HS-5 (cell line): ENCODE measurements at regions not wholly inside any gene's neighbourhood (a gene's known extent, or its start where the extent isn't known, plus 50 kb on each side); places are given as distances from the start of the nearest gene placed in this dataset.

Source experiments
- DNase-seq: peaks from one replicate; pipeline ENCODE4 v3.0.0-alpha.2; 2012; ENCODE audit warnings: low read depth

GRCh38 chr20:57847104-57847503 is 137.3 kb upstream of the PMEPA1 start:
- DNase-seq: no peak

DNA sequence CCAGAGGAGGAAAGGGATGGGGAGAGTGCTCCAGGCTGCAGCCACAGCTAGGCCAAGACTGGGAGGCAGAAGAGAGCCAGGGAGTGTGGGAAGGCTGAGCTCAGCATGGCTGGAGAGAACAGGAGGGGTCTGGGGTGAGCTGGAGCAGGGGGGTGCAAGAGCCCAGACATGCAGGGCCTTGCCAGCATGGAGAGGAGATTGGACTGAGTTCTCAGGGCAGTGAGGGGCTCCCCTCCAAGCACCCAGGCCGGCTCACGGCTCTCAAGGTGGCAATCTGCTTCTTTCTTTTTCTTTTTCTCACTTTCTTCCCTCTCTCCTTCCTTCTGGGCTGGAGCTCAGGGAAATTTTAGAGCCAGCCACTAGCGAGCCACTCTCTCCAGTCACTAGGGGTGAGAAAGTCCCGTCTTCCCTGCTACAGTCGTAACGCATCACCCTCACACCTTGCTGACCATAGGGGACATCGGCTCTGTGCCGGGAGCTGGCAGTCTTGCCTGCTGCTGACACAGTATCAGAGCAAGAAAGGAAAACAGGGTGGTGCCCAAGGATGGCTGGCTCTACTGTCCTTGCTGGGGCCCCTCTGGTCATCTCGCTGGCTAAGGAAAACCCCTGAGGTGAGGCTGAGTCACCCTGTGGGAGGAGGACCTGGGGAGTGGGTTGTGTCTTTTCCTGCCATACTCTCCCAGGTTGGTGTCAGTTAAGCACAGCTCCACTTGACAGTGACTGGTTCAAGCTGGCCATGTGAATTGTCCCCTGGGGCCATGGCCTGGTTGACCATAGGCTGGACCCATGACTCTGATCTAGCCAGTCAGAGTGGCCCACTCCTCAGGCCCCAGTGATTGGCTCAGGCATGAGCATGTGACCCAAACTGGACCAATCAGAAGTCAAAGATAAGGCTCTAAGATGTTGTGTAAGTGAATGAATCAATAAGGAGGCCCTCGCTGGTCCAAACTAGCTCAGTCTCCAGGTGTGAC is 135.1 kb upstream of the PMEPA1 start:
- no peak for DNase-seq

DNA sequence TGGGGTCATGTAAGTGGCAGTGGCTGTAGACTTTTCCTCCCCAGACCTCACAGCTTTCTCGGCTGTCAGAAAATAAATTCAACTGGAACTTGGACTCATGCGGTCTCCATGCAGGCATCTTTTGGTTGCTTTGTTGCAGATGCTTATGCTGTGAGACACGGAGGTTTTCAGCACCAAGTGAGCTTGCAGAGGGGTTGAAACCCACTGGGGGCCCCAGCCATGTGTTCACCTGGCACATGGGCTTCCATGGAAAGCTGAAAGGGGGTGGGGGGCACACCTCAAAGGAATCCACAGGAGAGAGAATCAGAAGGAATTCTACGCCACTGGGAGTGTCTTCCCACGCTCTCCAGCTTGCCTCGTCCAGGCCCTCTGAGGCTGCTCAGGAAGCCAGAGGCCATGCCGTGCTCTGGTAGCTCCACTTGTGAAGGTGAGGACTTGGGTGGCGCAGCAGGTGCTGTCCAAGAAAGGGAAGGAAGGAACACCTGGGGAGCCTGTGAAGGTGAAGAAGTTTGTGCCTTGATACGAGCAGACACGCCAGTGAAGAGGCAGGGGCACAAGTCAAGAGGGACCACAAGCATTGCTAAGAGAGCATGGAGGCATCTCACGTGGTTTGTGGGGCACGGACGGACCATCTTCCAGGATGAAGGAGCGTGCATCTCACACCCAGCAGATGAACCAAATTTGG is 134.3 kb upstream of the PMEPA1 start:
- DNase-seq: no peak

- DNase-seq: no peak
Measured at GRCh38 chr20:57842720-57843119, 132.9 kb upstream of the PMEPA1 start.

DNA sequence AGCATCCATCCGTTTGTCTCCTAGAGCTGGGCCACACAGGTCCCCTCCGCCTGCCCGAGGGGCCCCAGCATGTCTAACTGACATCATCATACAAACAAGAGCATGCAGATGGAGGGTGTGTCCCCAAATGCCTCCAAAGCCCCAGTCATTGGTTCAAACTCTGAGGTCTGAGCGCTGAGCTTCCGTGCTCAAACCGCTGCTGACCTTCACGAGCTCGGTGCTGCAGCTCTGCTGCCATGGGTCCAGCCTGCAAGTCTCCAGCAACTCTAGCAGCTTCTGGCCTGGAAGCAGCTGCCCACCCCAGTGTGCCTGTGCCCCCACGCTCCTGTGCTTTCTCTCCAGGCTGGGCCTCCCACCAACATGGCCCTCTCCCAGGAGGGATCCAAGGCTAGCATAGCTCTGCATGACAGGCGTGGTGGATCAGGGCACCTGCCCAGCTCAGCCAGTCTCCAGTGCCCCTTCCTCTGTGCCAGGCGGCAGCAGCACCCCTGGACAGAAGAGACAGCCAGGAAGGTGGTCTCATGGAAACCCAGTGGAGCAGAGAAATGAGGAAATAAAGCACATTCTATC is 131.6 kb upstream of the PMEPA1 start:
- no peak for DNase-seq

- no peak for DNase-seq
Measured at GRCh38 chr20:57840504-57841296, 130.9 kb upstream of the PMEPA1 start.

DNA sequence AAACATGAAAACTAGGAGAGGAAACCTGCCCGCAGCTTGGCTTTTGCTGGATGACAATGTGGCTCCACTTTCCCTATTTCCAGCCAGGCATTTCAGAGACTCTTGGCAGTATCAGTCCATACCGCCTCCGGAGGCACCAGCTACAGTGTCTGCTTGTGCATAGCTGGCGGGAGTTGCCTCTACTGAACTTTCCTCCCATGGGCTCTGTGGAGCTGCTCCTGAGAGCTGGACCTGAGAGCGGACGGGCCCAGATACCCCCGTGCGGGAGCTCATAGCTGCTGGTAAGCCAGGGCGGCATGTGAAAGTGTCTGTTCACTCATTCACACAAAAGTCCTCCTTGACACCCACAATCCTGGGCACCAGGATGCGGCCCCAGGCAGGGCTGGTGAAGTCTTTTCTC is 130.3 kb upstream of the PMEPA1 start:
- no peak for DNase-seq

DNA sequence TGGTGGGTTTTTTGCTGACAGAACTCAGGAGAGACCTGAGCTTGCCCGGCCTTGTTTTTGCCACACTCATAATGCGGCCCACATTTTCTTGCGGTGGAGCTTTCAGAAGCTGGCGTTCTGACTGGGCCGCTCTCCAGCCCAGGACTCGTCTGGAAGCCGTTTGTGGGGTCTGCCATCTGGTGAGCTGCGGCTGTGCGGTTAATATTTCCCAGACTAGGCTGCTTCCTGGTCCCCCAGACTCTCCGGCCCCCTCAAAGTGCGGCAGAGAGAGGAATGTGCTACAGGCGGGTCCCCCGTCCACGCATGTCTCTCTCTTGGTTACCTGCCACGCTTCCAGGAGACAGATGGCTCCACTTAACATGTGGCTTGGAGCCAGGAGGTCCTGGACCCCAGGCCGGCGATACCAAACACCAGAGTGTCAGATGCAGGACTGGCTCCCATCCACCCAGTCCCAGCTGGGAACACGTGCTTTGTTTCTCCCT is 128.9 kb upstream of the PMEPA1 start:
- no peak for DNase-seq

GRCh38 chr20:57837208-57838035 is 127.6 kb upstream of the PMEPA1 start:
- DNase-seq: no peak

DNA sequence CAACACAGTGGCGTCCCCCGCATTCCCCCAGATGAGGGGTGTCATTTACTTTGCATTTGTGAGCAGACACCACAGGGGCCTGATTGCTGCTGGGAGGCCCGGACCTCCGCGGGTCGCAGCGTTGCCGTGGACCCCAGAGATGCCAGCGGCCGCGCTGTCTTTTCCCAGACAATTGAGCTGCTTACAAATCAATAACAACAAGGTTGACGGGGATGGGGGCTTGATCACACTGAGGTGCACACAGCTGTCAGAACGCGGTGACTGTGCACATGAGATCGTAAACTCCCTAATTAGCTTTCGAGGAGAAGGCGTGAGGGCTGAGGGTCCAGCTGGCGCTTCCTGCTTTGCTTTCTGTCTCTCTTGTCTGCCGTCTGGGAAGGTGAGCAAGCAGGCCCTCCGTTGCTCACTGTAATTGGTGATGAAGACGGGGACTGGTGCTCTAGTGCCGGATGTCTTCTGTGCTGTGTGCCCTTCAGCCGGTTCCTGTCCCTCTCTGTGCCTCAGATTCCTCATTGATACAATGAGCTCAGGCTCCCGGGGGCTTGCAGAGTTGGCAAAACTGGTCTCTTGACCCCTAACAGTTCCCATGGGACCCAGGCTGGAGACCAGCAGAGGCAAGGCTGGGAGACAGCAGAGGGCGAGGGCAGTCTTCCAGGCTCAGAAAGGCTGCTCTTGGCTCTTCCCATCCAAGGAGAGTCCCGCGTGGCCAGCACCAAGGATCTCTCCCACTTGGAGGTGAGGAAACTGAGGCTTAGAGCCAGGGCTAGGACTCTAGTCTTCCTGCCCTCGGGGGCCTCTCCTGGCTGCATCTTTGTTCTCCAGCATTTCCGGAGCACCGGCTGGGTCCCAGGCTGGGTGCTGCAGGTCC is 126.0 kb upstream of the PMEPA1 start:
- DNase-seq: no peak

DNA sequence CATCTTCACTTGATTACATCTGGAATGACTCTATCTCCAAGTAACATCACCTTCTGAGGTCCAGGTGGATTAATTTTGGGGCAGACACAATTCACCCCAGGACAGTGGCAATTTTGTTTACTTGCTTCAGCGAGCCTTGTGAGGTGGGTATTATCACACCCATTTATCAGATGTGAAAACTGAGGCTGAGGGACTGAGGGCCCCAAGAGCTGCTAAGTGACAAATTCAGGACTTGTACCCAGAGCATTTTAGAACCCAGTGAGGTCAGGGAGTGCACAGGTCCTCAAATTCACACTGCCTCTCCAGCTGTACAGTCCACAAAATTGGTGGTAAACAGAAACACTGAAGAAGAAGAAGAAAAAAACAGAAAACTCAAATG is 125.2 kb upstream of the PMEPA1 start:
- DNase-seq: no peak

DNA sequence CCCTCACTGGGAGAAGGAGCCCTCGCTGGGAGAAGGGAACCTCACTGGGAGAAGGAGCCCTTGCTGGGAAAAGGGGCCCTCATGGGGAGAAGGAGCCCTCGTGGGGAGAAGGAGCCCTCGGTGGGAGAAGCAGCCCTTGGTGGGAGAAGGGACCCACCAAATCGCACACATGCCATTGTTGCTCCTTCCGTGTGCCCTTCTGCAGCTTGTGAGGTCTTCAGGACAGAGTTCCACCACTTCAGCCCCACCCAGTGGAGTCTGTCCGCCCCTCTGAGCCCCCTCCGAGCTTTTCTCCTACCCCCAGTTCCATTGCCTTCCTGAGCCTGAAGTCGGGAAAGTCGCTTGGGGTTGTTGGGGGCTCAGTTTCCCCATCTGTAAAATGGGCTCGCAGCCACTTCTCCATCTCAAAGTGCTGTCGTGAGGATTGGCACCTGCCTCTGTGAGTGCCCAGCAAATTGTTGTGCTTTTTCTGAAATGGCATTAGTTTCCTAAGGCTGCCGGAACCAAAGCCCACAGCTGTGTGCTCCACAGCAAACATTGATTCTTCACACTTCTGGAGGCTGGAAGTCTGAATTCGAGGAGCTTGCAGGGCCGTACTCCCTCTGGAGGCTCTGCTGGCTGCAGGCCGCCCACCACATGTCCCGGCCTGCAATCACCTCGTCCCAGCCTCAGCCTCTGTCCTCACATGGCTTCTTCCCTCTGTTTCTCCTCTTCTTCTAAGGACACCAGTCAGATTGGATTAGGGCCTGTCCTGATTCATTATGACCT is 124.7 kb upstream of the PMEPA1 start:
- no peak for DNase-seq

DNA sequence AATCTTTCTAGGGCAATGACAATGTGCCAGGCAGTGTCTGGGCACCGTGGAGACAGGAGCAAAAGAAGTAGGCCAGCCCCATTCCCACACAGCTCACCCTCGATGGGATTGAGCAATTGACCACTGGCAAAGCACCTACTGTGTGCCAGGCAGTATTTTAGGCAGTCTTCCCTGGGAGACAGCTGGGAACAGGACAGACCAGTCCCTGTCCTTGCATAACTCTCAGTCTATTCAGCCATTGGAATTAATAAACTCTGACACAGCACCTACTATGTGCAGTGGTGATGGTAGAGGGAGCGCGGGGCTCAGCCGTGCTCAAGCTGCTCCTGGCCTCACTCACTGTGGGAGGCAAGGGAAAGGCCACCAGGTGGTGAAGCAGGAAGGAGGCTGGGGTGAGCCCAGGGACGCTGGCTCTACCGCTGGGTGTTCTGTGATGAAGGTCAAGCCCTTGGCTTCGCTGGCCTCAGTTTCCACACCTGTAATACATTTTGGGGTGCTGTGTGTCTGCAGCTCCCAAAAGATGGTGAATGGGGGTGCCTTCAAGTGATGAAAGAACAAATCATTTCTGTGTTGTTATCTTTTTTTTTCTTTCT is 122.3 kb upstream of the PMEPA1 start:
- DNase-seq: no peak

DNA sequence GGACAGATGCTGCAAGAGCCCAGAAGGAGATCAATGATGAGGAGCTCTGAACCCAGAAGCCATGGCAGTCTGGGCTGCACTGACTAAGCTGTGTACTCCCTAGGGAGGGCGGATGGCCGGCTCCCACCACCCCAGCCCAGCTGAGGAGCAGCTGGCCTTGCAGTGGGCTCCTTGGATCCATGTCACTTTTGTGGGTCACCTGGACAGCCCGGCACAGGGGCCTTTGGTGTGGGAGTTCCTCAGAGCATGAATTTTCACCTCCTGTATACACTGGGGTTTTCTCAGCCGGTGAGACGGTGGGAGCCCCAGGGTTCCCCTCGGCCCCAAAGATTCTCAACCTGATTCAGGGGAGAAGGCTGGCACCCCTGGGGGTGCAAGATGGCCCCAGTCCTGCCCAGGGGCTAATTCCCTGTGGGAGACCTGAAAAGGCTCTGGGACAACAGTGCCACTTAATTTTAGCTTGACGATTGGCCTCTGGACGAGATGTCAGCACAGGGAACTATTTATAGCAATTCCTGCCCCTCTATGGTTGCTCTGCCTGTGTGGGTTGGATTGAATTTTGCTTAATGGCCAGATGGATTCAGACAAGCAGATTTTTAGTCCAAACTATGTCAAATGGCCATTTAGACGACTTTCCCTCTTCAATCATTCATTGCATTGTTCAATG is 121.6 kb upstream of the PMEPA1 start:
- no peak for DNase-seq

- DNase-seq: no peak
Measured at GRCh38 chr20:57830515-57830895, 120.7 kb upstream of the PMEPA1 start.

- DNase-seq: no peak
Measured at GRCh38 chr20:57829805-57830514, 120.1 kb upstream of the PMEPA1 start.

DNA sequence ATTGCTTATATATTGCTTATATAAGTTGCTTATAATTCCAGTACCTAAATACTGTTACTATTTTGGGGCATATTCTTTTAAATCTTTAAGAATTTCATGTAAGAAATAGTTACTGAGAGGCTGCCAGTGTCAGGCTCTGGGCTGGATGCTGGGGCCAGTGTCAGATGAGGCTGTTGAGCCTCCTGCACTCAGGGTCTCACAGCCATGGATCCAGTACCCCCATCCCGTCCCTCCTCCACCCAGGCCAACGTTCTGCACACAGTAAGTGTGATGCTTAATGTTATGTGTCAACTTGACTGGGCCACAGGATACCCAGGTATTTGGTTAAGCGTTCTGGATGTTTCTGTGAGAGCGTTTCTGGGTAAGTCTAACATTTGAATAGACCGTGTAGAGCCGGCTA is 119.5 kb upstream of the PMEPA1 start:
- DNase-seq: no peak

DNA sequence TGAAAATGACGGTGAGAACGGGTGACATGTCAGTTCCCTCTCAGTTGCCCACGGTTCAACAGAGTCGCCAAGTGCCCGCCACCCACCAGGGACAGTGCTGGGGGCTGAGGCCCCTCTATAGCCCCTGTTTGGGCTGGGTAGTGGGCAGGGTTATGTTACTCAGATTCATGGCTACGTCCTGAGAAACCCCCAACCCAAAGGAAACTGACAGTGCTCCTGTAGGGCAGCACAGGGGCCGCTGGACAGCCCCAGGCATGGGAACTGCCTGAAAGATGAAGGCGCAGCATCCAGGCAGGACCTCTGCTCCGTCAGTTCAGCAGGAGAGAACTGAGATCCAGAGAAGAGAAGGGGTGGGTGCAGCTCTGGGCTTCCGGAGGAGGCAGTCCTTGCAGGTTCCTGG is 118.9 kb upstream of the PMEPA1 start:
- DNase-seq: no peak
